ENCODE measurements at regions not wholly inside any gene's neighbourhood (a gene's known extent, or its start where the extent isn't known, plus 50 kb on each side); places are given as distances from the start of the nearest gene placed in this dataset.
"Not testable (repeated sequence)": the region's sequence is repeated elsewhere in the genome, so short reads cannot be mapped to it uniquely, and the experiment has no call there.

DNA sequence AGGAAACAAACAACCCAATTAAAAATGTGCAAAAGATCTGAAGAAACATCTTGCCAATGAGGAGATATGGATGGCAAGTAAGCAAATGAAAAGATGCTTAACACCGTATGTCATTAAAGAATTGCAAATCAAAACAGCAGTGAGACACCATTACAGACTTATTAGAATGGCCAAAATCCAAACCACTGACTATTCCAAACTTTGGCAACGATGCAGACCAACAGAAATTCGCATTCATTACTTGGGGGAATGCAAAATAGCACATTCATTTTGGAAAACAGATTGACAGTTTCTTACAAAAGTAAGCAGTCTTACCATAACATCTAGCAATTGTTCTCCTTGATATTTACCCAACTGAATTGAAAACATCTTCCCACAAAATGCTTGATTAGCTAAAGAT lies 1118.7 kb downstream of the SUCLG1 start:
- Histone ChIP-seq H3K4me1 (ENCODE audit: control insufficient read depth, extremely low read depth, insufficient read depth, low read length) (no peaks in the 10 kb centered on the region), H3K9me3 (ENCODE audit: control insufficient read depth, low read depth, low read length) (no peaks in the 10 kb centered on the region), H3K9ac (ENCODE audit: control insufficient read depth, extremely low read depth, insufficient read depth, low read length) (no peak overlapping the region), H3K4me2 (ENCODE audit: control insufficient read depth, extremely low read depth, insufficient read depth, low read depth, low read length) (no peak overlapping the region), H2AFZ (ENCODE audit: control insufficient read depth, low read length) (no peak overlapping the region), H3K9me1 (ENCODE audit: control insufficient read depth, extremely low read depth, insufficient read depth, low read length) (no peaks in the 10 kb centered on the region), H3K27me3 (ENCODE audit: control insufficient read depth, extremely low read depth, insufficient read depth, low read length) (no peaks in the 10 kb centered on the region), H3K4me3 (ENCODE audit: control insufficient read depth in 2 of 3, extremely low read depth in 1 of 3, insufficient read depth in 2 of 3, low read depth in 1 of 3, low read length in 3 of 3) (no peak overlapping the region), H4K20me1 (ENCODE audit: control insufficient read depth, extremely low read depth, insufficient read depth, low read length) (no peaks in the 10 kb centered on the region), H3K79me2 (ENCODE audit: control insufficient read depth, insufficient read depth, low read length) (no peaks in the 10 kb centered on the region), H3K27ac (ENCODE audit: control insufficient read depth, insufficient read depth, low read length) (no peak overlapping the region), H3K36me3 (ENCODE audit: control insufficient read depth in 2 of 2, extremely low read depth in 1 of 2, insufficient read depth in 2 of 2, low read length in 2 of 2) (no peaks in the 10 kb centered on the region)
- no peak for TF ChIP-seq EZH2 (IDR thresholded peaks at IDR 0.05; ENCODE audit: low read length)
- TF ChIP-seq, protein P1, sequence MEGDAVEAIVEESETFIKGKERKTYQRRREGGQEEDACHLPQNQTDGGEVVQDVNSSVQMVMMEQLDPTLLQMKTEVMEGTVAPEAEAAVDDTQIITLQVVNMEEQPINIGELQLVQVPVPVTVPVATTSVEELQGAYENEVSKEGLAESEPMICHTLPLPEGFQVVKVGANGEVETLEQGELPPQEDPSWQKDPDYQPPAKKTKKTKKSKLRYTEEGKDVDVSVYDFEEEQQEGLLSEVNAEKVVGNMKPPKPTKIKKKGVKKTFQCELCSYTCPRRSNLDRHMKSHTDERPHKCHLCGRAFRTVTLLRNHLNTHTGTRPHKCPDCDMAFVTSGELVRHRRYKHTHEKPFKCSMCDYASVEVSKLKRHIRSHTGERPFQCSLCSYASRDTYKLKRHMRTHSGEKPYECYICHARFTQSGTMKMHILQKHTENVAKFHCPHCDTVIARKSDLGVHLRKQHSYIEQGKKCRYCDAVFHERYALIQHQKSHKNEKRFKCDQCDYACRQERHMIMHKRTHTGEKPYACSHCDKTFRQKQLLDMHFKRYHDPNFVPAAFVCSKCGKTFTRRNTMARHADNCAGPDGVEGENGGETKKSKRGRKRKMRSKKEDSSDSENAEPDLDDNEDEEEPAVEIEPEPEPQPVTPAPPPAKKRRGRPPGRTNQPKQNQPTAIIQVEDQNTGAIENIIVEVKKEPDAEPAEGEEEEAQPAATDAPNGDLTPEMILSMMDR (optimal IDR thresholded peaks at IDR 0.05 in 1 of 3, IDR thresholded peaks at IDR 0.05 in 1 of 3, conservative IDR thresholded peaks at IDR 0.05 in 1 of 3; ENCODE audit: extremely low read depth in 1 of 3, insufficient read depth in 2 of 3, low read length in 3 of 3): no peak
- dilution Hi-C loops (cut with MboI; ENCODE audit: extremely low pct_ligation_motif_present, low sequenced_read_pairs): no loop called here
- no peak for DNase-seq (ENCODE audit: low read depth, low spot score)
- no peak for FAIRE-seq

DNA sequence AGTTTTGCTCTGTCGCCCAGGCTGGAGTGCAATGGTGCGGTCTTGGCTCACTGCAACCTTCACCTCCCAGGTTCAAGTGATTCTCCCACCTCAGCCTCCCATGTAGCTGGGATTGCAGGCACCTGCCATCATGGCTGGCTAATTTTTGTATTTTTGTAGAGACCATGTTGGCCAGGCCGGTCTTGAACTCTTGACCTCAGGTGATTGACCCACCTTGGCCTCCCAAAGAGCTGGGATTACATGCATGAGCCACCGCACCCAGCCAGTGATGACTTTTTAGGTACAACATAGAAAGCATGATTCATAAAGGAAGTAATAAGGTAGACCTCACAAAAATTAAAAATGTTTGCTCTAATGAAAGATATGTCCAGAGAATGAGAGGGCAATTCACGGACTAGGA lies 1119.1 kb downstream of the SUCLG1 start:
- H3K27ac ChIP-seq (ENCODE audit: control insufficient read depth, insufficient read depth, low read length); H4K20me1 ChIP-seq (ENCODE audit: control insufficient read depth, extremely low read depth, insufficient read depth, low read length); H3K4me2 ChIP-seq (ENCODE audit: control insufficient read depth, extremely low read depth, insufficient read depth, low read depth, low read length); FAIRE-seq; H3K4me3 ChIP-seq (ENCODE audit: control insufficient read depth in 2 of 3, extremely low read depth in 1 of 3, insufficient read depth in 2 of 3, low read depth in 1 of 3, low read length in 3 of 3); DNase-seq (ENCODE audit: low read depth, low spot score); H3K9me3 ChIP-seq (ENCODE audit: control insufficient read depth, low read depth, low read length); H2AFZ ChIP-seq (ENCODE audit: control insufficient read depth, low read length); H3K36me3 ChIP-seq (ENCODE audit: control insufficient read depth in 2 of 2, extremely low read depth in 1 of 2, insufficient read depth in 2 of 2, low read length in 2 of 2); H3K79me2 ChIP-seq (ENCODE audit: control insufficient read depth, insufficient read depth, low read length); H3K4me1 ChIP-seq (ENCODE audit: control insufficient read depth, extremely low read depth, insufficient read depth, low read length); H3K9ac ChIP-seq (ENCODE audit: control insufficient read depth, extremely low read depth, insufficient read depth, low read length); H3K9me1 ChIP-seq (ENCODE audit: control insufficient read depth, extremely low read depth, insufficient read depth, low read length); H3K27me3 ChIP-seq (ENCODE audit: control insufficient read depth, extremely low read depth, insufficient read depth, low read length); dilution Hi-C loops (cut with MboI; ENCODE audit: extremely low pct_ligation_motif_present, low sequenced_read_pairs): not testable (repeated sequence)

- H3K9me1 ChIP-seq (ENCODE audit: control insufficient read depth, extremely low read depth, insufficient read depth, low read length): no peaks in the 10 kb centered on the region
- H3K36me3 ChIP-seq (ENCODE audit: control insufficient read depth in 2 of 2, extremely low read depth in 1 of 2, insufficient read depth in 2 of 2, low read length in 2 of 2): no peaks in the 10 kb centered on the region
- H4K20me1 ChIP-seq (ENCODE audit: control insufficient read depth, extremely low read depth, insufficient read depth, low read length): no peaks in the 10 kb centered on the region
- dilution Hi-C loops (cut with MboI; ENCODE audit: extremely low pct_ligation_motif_present, low sequenced_read_pairs): no loop called here
- no peak for TF ChIP-seq EZH2 (IDR thresholded peaks at IDR 0.05; ENCODE audit: low read length)
- TF ChIP-seq, protein P1 (optimal IDR thresholded peaks at IDR 0.05 in 1 of 3, IDR thresholded peaks at IDR 0.05 in 1 of 3, conservative IDR thresholded peaks at IDR 0.05 in 1 of 3; ENCODE audit: extremely low read depth in 1 of 3, insufficient read depth in 2 of 3, low read length in 3 of 3): no peak
- H3K27me3 ChIP-seq (ENCODE audit: control insufficient read depth, extremely low read depth, insufficient read depth, low read length): no peaks in the 10 kb centered on the region
- no peaks in the 10 kb centered on the region for H3K79me2 ChIP-seq (ENCODE audit: control insufficient read depth, insufficient read depth, low read length)
- FAIRE-seq (no peak), DNase-seq (ENCODE audit: low read depth, low spot score) (no peak)
- H3K9ac ChIP-seq (ENCODE audit: control insufficient read depth, extremely low read depth, insufficient read depth, low read length): no peak overlapping the region
- H3K9me3 ChIP-seq (ENCODE audit: control insufficient read depth, low read depth, low read length): no peaks in the 10 kb centered on the region
- H2AFZ ChIP-seq (ENCODE audit: control insufficient read depth, low read length): no peak overlapping the region
- H3K4me2 ChIP-seq (ENCODE audit: control insufficient read depth, extremely low read depth, insufficient read depth, low read depth, low read length): no peak overlapping the region
- no peak overlapping the region for H3K27ac ChIP-seq (ENCODE audit: control insufficient read depth, insufficient read depth, low read length)
- H3K4me3 ChIP-seq (ENCODE audit: control insufficient read depth in 2 of 3, extremely low read depth in 1 of 3, insufficient read depth in 2 of 3, low read depth in 1 of 3, low read length in 3 of 3): no peak overlapping the region
- H3K4me1 ChIP-seq (ENCODE audit: control insufficient read depth, extremely low read depth, insufficient read depth, low read length): no peaks in the 10 kb centered on the region
Measured at GRCh38 chr2:83331810-83332209, 1127.3 kb downstream of the SUCLG1 start.
